ENCODE measurements at regions not wholly inside any gene's neighbourhood (a gene's known extent, or its start where the extent isn't known, plus 50 kb on each side); places are given as distances from the start of the nearest gene placed in this dataset.
"Not testable (repeated sequence)": the region's sequence is repeated elsewhere in the genome, so short reads cannot be mapped to it uniquely, and the experiment has no call there.

- peak overlapping the region in 1 of 21 experiments; percentile 0 for H3K27ac ChIP-seq
- no peak overlapping the region for H3K4me3 ChIP-seq
Observed at GRCh38 chr1:9455487-9456234, 83.6 kb upstream of the SLC25A33 start.

DNA sequence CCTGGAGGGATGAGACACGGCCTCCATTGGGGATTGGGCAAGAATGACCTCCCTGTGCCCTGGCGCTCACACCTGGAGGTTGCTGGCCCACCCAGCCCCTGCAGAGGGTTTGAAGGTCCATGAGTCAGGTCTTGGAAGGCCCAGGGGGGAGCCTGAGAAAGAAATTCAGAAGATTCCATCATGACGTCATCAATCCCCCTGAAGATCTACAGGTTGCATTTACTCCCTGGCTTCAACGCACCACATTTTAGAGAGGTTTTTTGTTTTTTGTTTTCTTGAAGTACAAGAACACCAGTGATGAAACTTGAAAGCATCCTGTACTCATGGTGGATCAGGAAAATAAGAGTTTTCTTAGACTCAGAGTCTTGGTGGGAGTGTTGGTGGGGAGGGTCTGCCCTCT is 82.4 kb upstream of the SLC25A33 start:
- H3K4me3 ChIP-seq = no peak overlapping the region
- no peak overlapping the region for H3K27ac ChIP-seq

GRCh38 chr1:9459816-9460407 is 79.4 kb upstream of the SLC25A33 start:
- H3K4me3 ChIP-seq = no peak overlapping the region
- no peak overlapping the region for H3K27ac ChIP-seq

GRCh38 chr1:9465640-9466039 is 73.6 kb upstream of the SLC25A33 start:
- Histone ChIP-seq H3K4me3 (no peak overlapping the region), H3K27ac (no peak overlapping the region)

DNA sequence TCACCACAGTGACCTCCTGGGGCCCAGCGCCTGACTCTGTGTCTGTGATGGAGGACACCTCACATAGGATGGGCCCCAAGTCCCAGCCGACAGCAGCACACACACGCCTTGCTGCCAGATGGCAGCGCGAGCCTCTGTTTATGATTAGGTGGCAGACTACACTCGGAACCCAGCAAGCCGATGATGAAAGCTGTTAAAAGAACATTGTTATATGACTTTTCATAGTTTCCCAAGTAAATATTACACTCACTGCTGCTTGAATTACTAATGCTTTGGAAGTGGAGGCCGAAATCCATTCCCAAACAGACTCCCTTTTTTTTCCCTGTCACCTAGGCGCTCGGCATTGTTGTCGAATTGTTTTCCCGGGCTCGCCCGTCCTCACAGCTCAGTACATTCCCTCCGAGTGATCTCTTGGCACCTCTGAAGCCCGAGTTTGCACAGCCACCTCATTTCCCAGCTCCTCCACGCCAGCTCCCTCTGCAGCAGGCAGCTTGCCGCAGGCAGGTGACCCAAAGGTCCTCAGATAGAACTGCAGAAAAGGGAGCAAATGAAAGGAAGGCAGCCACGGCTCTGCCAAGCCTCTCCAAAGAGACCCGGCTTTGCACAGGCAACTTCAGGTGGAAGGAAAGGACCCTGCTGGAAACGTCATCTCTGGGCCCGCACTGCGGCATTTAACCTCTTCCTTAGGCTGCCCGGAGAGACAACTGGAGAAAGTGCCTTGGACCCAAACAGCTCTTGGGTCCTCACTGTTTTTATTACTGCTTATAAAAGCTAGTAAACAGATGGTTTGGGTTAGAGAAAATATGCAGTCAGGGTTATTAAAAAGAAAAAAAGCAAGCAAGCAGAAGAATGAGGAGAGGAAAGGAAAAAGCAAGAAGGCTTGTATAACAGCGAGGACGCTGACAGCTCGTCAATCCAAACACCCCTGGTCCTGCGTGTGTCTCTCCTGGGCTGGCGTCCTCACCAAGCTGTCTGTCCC is 72.2 kb upstream of the SLC25A33 start:
- Histone ChIP-seq H3K4me3 (no peak overlapping the region), H3K27ac (peak overlapping the region in 10 of 21 experiments; percentile 15 to 73 (median 58))

DNA sequence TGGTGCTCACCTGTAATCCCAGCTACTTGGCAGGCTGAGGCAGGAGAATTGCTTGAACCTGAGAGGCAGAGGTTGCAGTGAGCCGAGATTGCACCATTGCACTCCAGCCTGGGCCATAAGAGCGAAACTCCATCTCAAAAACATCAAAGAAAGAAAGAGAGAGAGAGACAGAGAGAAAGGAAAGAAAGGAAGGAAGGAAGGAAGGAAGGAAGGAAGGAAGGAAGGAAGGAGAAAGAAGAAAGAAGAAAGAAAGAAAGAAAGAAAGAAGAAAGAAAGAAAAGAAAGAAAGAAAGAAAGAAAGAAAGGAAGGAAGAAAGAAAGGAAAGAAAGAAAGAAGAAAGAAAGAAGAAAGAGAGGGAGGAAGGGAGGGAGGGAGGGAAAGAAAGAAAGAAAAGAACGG is 69.4 kb upstream of the SLC25A33 start:
- H3K27ac ChIP-seq = not testable (repeated sequence)

DNA sequence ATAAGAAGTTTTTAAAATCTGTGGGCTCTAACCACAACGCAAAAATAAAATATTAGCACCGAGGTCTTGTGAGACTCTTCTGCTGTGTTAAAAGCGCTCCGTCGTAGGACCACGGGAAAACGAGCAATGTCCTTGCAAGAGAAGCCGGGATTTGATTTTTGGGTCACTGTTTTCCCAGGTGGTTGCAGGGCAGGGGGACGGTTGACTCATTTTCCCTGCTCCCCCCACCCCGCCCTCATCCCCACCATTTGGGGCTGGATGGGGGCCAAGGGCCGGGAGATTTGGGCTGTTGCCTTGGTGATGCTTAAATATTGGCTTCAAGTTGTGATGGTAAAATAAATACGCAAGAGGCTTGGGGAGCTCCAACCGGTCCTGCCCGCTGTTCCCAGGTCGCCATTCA is 67.6 kb upstream of the SLC25A33 start:
- Histone ChIP-seq H3K4me3 (no peak overlapping the region), H3K27ac (peak overlapping the region in 2 of 21 experiments; percentile 29 to 67)

More for the DNA sequence above, 69.4 kb upstream of the SLC25A33 start:
- H3K4me3 ChIP-seq = not testable (repeated sequence)

DNA sequence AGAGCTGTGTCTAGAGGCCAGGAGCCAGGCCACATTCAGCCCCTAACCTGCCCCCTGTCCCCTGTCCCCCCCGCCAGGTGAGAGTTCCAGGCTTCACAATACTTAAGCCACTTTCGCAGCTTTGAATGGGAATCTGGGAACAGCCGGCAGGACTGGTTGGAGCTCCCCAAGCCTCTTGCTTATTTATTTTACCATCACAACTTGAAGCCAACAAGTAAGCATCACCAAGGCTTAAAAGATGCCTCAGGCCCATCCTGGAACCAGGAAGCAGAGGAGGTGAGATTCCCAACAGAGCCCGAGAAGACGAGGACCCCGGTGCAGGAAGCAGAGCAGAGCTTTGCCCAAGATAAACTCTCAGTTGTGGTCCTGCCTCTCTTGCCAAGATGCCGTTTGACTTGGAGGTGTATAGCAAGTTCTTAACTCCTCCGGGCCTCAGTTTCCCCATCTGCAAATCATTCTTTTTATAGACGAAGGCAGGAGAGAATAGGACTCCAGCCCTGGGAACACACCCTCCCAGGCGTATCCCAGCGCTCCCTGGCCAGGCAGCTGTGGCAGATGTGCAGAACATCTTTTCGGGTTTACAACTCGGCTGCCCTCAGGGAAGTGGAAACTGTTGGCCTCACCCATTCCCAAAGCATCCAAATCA is 66.8 kb upstream of the SLC25A33 start:
- Histone ChIP-seq H3K4me3 (no peak overlapping the region), H3K27ac (peak overlapping the region in 9 of 21 experiments; percentile 20 to 67 (median 31))

- Histone ChIP-seq H3K27ac (peak overlapping the region in 13 of 21 experiments; percentile 25 to 79 (median 59)), H3K4me3 (no peak overlapping the region)
Observed at GRCh38 chr1:9473032-9473807, 66.0 kb upstream of the SLC25A33 start.

DNA sequence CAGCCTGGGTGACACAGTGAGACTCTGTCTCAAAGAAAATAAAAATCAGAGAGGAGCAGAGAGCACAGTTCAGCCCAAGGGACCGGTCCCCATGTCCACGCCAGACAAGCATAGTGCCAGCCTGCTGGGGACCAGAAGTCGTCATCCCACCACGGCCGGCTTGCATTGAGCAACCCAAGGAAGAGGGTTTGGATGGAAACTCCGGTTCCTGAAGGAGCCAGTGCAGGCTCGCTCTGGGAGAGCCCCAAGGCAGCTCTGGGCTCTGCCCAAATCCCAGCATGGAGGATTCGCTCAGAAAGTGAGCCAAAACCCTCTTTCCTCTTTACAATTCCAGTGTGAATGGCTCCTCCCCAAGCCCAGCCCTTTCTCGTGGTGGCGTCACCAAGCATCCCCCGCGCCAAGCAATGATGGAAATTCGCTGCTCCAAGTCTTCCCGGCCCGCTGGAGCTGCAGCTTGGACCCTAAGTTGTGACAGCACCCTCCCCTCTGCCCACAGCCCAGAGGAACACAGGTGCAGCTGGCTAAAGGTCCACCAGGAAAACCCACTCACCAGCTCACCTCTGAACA is 64.1 kb upstream of the SLC25A33 start:
- H3K4me3 ChIP-seq = no peak overlapping the region
- peak overlapping the region in 10 of 21 experiments; percentile 1 to 75 (median 36) for H3K27ac ChIP-seq

GRCh38 chr1:9476790-9477463 is 62.3 kb upstream of the SLC25A33 start:
- H3K4me3 ChIP-seq = no peak overlapping the region
- H3K27ac ChIP-seq = peak overlapping the region in 1 of 21 experiments; percentile 24

DNA sequence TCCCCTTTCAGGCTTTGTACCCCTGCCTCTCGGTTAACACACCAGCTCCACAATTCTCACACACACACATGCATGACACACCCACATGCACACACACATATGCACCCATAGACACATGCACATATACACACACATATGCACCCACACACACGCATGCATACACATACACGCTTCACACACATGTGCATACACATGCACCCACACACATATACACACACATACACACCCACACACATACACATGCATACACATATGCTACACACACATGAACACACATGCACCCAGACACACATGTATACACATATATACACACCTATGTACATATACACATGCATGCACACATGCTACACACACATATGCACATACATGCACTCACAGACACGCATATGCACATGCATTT is 61.7 kb upstream of the SLC25A33 start:
- H3K4me3 ChIP-seq = no peak overlapping the region
- H3K27ac ChIP-seq = peak overlapping the region in 1 of 21 experiments; percentile 24

GRCh38 chr1:9478021-9478420 is 61.2 kb upstream of the SLC25A33 start:
- no peak overlapping the region for H3K27ac ChIP-seq
- H3K4me3 ChIP-seq = no peak overlapping the region

GRCh38 chr1:9481048-9481447 is 58.2 kb upstream of the SLC25A33 start:
- Histone ChIP-seq H3K4me3 (no peak overlapping the region), H3K27ac (no peak overlapping the region)

DNA sequence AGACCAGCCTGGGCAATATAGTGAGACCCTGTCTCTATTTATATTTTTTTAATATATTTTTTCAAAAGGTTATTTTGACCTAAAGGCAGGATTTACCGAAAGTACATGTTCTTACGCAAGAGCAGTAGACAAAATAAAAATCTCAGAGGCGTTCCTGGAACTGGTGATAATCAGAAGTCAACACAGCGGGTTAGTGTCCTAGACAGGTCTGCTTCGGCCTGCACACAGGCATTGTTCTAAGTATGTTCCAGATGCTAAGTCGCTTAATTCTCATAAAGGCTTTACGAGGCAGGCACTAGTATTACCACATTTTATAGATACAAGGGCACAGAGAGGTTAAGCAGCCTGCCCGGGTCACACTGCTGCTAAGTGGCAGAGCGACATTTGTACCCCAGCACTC is 56.9 kb upstream of the SLC25A33 start:
- no peak overlapping the region for H3K27ac ChIP-seq
- H3K4me3 ChIP-seq = no peak overlapping the region

DNA sequence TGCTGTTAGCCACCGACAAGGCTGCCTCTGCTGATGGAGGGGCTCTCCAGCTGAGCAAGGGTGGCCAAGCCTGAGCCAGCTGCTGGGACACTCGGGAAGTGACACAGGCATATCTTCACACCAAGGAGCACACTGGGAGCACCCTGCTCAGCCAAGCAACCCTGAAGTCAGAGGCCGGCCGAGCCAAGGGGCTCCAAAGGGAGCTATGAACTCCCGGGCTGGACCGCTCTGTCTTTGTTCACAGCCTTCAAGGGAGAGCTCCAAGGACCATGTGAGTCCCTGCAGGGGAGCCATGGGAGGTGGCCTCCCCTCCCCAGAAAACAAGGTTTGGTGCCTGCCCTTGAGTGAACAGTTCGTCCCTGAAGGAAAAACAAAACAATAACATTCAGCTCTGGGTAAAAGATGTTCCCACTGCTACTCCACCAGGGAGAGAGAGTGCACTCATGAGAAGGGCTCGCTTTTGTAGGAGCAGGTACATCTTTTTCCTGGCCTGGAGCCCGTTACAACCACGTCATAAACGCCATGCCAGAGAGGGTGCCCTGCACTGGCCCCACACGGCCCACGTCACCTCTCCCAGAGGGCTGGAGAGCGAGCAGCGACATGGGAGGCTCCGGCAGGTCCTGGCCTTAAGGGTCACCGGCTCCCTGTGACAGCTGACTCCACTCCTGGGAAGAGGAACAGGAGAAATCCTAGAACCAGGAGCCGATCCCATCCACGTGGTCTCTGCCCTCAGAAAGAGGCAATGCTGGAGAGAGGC is 56.3 kb upstream of the SLC25A33 start:
- Histone ChIP-seq H3K4me3 (no peak overlapping the region), H3K27ac (no peak overlapping the region)

GRCh38 chr1:9486466-9487140 is 52.7 kb upstream of the SLC25A33 start:
- Histone ChIP-seq H3K4me3 (no peak overlapping the region), H3K27ac (no peak overlapping the region)

Data from skin epidermis (tissue), 12 donors.